ENCODE measurements at regions not wholly inside any gene's neighbourhood (a gene's known extent, or its start where the extent isn't known, plus 50 kb on each side); places are given as distances from the start of the nearest gene placed in this dataset.

GRCh38 chr13:30021611-30022010 is 171.2 kb upstream of the UBL3 start:
- Histone ChIP-seq H3K4me3 (no peak overlapping the region), H3K27ac (no peak overlapping the region)

GRCh38 chr13:30020726-30021312 is 170.4 kb upstream of the UBL3 start:
- no peak overlapping the region for H3K27ac ChIP-seq
- H3K4me3 ChIP-seq = no peak overlapping the region

- Histone ChIP-seq H3K27ac (no peak overlapping the region), H3K4me3 (no peak overlapping the region)
These were observed 169.5 kb upstream of the UBL3 start for GRCh38 chr13:30019648-30020626.

- H3K4me3 ChIP-seq = no peak overlapping the region
- H3K27ac ChIP-seq = no peak overlapping the region
These were observed 167.5 kb upstream of the UBL3 start for GRCh38 chr13:30017880-30018279.

GRCh38 chr13:30016398-30016797 is 166.0 kb upstream of the UBL3 start:
- Histone ChIP-seq H3K4me3 (no peak overlapping the region), H3K27ac (no peak overlapping the region)

- no peak overlapping the region for H3K4me3 ChIP-seq
- H3K27ac ChIP-seq = no peak overlapping the region
These were observed 159.0 kb upstream of the UBL3 start for GRCh38 chr13:30009411-30009810.

GRCh38 chr13:30006246-30006645 is 155.8 kb upstream of the UBL3 start:
- H3K27ac ChIP-seq = no peak overlapping the region

GRCh38 chr13:30004204-30004603 is 153.8 kb upstream of the UBL3 start:
- Histone ChIP-seq H3K4me3 (no peak overlapping the region), H3K27ac (no peak overlapping the region)

More at GRCh38 chr13:30006246-30006645, 155.8 kb upstream of the UBL3 start:
- H3K4me3 ChIP-seq = no peak overlapping the region

GRCh38 chr13:30002577-30002976 is 152.2 kb upstream of the UBL3 start:
- Histone ChIP-seq H3K27ac (no peak overlapping the region), H3K4me3 (no peak overlapping the region)

- Histone ChIP-seq H3K4me3 (no peak overlapping the region), H3K27ac (no peak overlapping the region)
These were observed 150.0 kb upstream of the UBL3 start for GRCh38 chr13:30000370-30000765.

GRCh38 chr13:29999492-30000369 is 149.3 kb upstream of the UBL3 start:
- no peak overlapping the region for H3K4me3 ChIP-seq

GRCh38 chr13:29996316-29996715 is 145.9 kb upstream of the UBL3 start:
- Histone ChIP-seq H3K27ac (peak overlapping the region in 1 of 21 experiments; percentile 26), H3K4me3 (no peak overlapping the region)

More at GRCh38 chr13:29999492-30000369, 149.3 kb upstream of the UBL3 start:
- no peak overlapping the region for H3K27ac ChIP-seq

- Histone ChIP-seq H3K4me3 (no peak overlapping the region), H3K27ac (peak overlapping the region in 11 of 21 experiments; percentile 5 to 88 (median 48))
These were observed 144.6 kb upstream of the UBL3 start for GRCh38 chr13:29994911-29995595.

- H3K27ac ChIP-seq = peak overlapping the region in 13 of 21 experiments; percentile 3 to 88 (median 50)
- H3K4me3 ChIP-seq = no peak overlapping the region
These were observed 143.5 kb upstream of the UBL3 start for GRCh38 chr13:29993716-29994488.

GRCh38 chr13:29993196-29993595 is 142.8 kb upstream of the UBL3 start:
- H3K27ac ChIP-seq = peak overlapping the region in 5 of 21 experiments; percentile 45 to 88 (median 53)
- H3K4me3 ChIP-seq = no peak overlapping the region

- no peak overlapping the region for H3K4me3 ChIP-seq
- peak overlapping the region in 1 of 21 experiments; percentile 52 for H3K27ac ChIP-seq
These were observed 140.9 kb upstream of the UBL3 start for GRCh38 chr13:29991343-29991742.

GRCh38 chr13:29987340-29987739 is 136.9 kb upstream of the UBL3 start:
- Histone ChIP-seq H3K27ac (no peak overlapping the region), H3K4me3 (no peak overlapping the region)

- Histone ChIP-seq H3K27ac (no peak overlapping the region), H3K4me3 (no peak overlapping the region)
These were observed 129.9 kb upstream of the UBL3 start for GRCh38 chr13:29980339-29980738.

GRCh38 chr13:29978211-29978610 is 127.8 kb upstream of the UBL3 start:
- Histone ChIP-seq H3K4me3 (no peak overlapping the region), H3K27ac (no peak overlapping the region)

Measured in skin epidermis (tissue), 12 donors.